T-helper 1 cell treated with Interleukin-12 subunit alpha and Interleukin-12 subunit beta and Interleukin-4 antibody, amounts not matched to agents 30 μg/mL and 1 μg/mL, for 36 hours (primary cell): ENCODE measurements at regions not wholly inside any gene's neighbourhood (a gene's known extent, or its start where the extent isn't known, plus 50 kb on each side); places are given as distances from the start of the nearest gene placed in this dataset.

Experiments
- H3K27ac Mint-ChIP-seq: one replicate; pipeline ENCODE4 v1.8.0; 2021; ENCODE audit warnings: mild to moderate bottlenecking, mixed read lengths
- H3K27me3 Mint-ChIP-seq: one replicate; pipeline ENCODE4 v1.8.0; 2021; ENCODE audit warnings: low read depth, mixed read lengths
- H3K36me3 Mint-ChIP-seq: one replicate; pipeline ENCODE4 v1.8.0; 2021; ENCODE audit warnings: low read depth, mixed read lengths
- H3K4me1 Mint-ChIP-seq: one replicate; pipeline ENCODE4 v1.8.0; 2021; ENCODE audit warnings: low read depth, mixed read lengths
- H3K4me3 Mint-ChIP-seq: one replicate; pipeline ENCODE4 v1.8.0; 2021; ENCODE audit warnings: mild to moderate bottlenecking, moderate library complexity, mixed read lengths
- H3K9me3 Mint-ChIP-seq: one replicate; pipeline ENCODE4 v1.8.0; 2021; ENCODE audit warnings: mixed read lengths

DNA sequence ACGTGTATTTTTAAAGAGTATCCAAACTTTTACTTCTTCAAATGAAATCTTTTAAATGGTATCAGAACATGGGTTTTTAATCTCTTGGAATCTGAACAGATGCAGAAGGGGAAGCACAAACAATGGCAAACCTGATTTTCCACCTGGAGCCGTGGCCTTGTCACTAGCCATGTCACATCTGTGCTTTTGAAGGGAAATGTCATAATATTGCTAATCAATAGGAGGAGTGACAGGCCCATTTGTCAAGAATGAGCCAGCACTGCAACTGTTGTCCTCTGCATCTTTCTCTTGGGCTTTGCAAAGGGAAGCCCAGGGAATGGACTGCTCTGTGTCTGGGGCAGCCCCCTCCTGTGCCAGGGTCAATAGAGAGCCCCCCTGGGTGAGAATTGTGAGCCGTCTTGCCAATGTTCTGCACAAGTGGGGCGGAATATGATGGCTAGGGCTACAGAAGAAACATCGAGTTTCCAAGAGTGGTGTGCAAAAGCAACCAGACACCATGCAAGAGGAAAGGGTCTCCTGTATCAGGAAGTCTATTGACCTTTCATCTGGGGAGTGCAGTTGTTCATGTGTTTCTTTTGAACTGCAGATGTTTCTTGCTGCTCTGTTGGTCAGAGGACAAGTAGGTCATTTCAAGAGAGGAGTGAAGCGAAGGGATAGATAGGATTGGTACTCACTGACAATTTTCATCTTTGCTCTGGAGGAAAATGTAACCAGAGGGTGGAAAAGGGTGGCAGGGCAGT, 181.8 kb upstream of the NPVF start:
- Mint-ChIP-seq H3K27ac (no peak overlapping the region), H3K36me3 (no peaks in the 10 kb centered on the region), H3K4me1 (no peaks in the 10 kb centered on the region), H3K4me3 (no peak overlapping the region), H3K9me3 (no peaks in the 10 kb centered on the region), H3K27me3 (peaks cover 3% of the 10 kb centered on the region)

DNA sequence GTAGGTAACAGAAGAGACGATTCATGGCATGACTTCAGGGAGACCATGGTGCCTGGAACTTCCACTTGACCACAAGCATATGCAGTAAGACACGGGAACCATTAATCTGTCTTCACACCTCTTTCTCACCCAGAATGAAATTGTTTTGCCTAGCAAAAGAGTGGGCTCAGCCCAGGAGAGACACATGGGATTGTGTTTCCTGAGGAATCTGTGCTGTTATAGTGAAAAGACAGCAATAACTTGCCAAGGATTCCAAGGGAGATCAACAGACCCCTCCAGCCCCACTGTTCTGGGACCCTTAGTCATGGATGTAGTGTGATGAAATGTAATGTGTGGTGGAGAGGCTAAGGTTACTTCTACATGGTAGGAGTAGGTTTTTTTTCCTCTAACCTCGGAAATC, 192.5 kb upstream of the NPVF start:
- Mint-ChIP-seq H3K27me3 (peaks cover 8% of the 10 kb centered on the region), H3K4me1 (no peaks in the 10 kb centered on the region), H3K36me3 (no peaks in the 10 kb centered on the region), H3K9me3 (no peaks in the 10 kb centered on the region), H3K4me3 (no peak overlapping the region), H3K27ac (no peak overlapping the region)

DNA sequence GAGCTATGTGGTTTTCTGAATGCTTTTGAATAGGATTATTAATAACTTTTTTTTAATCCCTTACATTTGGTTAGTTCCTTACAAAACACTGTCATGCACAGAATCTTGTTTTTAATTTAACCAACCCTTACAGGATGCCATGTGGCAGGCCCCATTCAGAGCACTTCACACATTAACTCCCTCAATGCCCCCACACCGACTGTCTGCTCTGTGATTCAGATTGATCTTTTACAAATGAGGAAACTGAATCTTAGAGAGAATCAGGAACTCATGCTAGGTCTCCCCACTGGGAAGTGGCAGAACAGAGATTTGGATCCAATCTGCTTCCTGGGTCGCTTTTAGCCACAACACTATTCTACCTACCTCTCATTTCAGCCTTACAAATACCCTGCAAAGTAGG, 195.8 kb upstream of the NPVF start:
- Mint-ChIP-seq H3K4me3 (no peak overlapping the region), H3K27ac (no peak overlapping the region), H3K36me3 (no peaks in the 10 kb centered on the region), H3K4me1 (no peaks in the 10 kb centered on the region), H3K9me3 (no peaks in the 10 kb centered on the region), H3K27me3 (peaks cover 10% of the 10 kb centered on the region)

DNA sequence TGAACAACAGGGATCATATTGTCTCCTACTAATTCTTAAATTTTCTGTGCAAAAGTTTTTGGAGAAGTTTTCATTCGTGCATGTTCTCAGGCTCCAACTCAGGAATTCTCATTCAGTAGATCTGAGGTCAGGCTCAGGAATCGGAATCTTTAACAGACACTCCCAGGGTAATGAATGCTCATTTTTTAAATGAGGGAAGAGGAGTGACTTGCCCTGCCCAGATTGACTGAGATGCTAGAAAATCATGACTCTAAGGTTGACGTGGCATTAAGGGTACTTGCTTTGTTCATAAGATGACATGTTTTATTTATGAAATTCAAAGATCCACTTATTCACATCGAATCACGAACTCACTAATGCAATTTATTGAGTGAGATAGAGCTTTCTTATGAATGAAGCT, 196.6 kb upstream of the NPVF start:
- H3K9me3 Mint-ChIP-seq: no peaks in the 10 kb centered on the region
- no peak overlapping the region for H3K27ac Mint-ChIP-seq
- no peaks in the 10 kb centered on the region for H3K36me3 Mint-ChIP-seq
- peaks cover 6% of the 10 kb centered on the region for H3K27me3 Mint-ChIP-seq
- H3K4me3 Mint-ChIP-seq: no peak overlapping the region
- H3K4me1 Mint-ChIP-seq: no peaks in the 10 kb centered on the region

DNA sequence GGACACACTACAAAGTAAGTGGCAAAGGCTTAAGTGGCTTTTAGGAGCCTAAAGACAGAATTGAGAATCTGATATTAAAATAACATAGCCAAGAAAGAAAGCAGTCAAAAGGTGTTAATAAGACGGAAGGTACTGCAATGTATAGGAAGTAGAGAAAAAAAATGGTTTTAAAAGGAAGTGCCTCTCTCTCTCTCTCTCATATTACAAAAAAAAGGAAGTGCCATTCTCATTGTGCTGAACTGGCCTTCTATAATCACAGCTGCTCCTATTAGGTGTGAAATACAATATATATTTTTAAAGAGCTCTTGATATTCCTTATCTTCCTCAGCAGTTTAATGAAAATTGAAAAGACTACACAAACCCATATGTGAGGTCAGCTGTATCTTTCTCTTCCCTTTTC, 199.4 kb upstream of the NPVF start:
- Mint-ChIP-seq H3K27ac (no peak overlapping the region), H3K9me3 (no peaks in the 10 kb centered on the region), H3K4me3 (no peak overlapping the region), H3K36me3 (no peaks in the 10 kb centered on the region), H3K4me1 (no peaks in the 10 kb centered on the region), H3K27me3 (peaks cover 6% of the 10 kb centered on the region)

DNA sequence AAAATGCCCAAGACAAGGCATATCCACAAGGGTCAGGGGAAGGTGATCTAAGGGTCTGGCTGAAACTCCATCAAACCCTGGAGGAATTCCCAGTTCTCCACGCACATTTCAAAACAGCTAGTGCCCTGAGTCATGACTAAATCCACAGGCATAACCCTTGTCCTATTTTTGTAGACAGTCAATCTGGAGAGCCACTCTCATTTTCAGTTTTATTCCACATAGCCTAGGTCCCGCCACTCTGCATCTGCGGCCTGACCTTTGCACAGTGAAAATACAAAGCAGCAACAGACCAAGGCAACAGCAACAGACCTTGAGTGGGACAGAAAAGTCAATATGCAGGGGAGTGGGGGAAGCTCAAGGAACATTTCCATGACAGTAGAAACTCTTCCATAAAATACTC, 201.4 kb upstream of the NPVF start:
- no peak overlapping the region for H3K4me3 Mint-ChIP-seq
- peaks cover 2% of the 10 kb centered on the region for H3K27me3 Mint-ChIP-seq
- H3K9me3 Mint-ChIP-seq: no peaks in the 10 kb centered on the region
- H3K36me3 Mint-ChIP-seq: no peaks in the 10 kb centered on the region
- H3K4me1 Mint-ChIP-seq: no peaks in the 10 kb centered on the region
- no peak overlapping the region for H3K27ac Mint-ChIP-seq

DNA sequence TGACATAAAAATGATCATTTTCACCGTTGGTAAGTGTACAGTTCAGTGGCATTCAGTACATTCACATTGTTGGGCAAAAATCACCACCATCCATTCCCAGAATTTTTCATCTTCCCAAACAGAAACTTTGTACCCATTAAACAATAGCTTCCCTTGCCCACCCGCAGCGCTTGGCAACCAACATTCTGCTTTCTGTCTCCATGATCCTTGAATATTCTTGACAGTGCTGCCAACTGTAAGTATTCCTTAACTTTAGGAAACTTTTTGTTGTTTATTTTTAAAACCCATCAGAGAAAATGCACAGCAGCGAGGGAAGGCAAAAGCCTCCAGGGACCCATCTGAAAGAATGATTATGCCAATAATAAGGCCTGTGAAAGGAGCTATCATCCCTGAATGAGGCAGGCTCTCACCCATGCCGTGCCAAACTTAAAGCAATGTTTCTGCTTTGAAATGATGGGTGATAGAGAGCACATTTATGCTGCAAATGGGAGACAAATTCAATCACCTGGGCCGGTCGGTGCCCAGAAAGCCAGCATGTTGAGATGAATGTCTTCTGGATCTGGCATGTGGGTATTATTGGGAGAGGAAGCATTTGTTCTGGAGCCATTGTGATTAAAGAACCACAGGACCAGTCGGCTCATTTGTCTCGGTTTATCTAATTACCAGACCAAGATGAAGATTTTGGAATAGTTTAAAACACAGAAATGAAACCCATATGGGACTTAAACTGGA, 202.1 kb upstream of the NPVF start:
- H3K27me3 Mint-ChIP-seq: peaks cover 2% of the 10 kb centered on the region
- no peaks in the 10 kb centered on the region for H3K4me1 Mint-ChIP-seq
- H3K9me3 Mint-ChIP-seq: no peaks in the 10 kb centered on the region
- no peak overlapping the region for H3K27ac Mint-ChIP-seq
- no peak overlapping the region for H3K4me3 Mint-ChIP-seq
- no peaks in the 10 kb centered on the region for H3K36me3 Mint-ChIP-seq

DNA sequence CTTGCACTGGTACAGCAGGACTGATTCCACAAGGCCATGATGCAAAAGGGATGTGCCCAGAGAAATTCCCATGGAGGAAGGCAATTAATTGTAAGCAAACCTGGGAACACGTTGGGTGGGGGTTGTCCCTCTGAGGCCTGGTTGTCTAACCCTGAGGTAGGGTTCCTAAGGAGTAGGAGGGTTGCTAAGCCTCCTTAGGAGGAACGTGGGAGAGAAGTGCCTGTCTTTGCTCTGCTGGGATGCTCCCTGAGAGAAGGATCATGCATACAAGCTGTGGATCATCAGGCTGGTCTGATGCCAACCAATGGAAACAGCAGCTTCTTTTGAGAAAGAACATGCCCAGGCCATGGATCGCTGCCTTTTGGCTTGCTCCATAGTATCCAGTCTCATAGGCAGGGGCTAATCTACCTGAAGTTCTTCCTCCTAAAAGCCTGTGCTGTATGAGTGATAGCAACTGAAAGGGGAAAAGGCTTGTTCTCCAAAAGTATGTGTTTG, 203.7 kb upstream of the NPVF start:
- H3K27me3 Mint-ChIP-seq: no peaks in the 10 kb centered on the region
- no peaks in the 10 kb centered on the region for H3K4me1 Mint-ChIP-seq
- H3K27ac Mint-ChIP-seq: no peak overlapping the region
- H3K36me3 Mint-ChIP-seq: no peaks in the 10 kb centered on the region
- no peaks in the 10 kb centered on the region for H3K9me3 Mint-ChIP-seq
- no peak overlapping the region for H3K4me3 Mint-ChIP-seq

DNA sequence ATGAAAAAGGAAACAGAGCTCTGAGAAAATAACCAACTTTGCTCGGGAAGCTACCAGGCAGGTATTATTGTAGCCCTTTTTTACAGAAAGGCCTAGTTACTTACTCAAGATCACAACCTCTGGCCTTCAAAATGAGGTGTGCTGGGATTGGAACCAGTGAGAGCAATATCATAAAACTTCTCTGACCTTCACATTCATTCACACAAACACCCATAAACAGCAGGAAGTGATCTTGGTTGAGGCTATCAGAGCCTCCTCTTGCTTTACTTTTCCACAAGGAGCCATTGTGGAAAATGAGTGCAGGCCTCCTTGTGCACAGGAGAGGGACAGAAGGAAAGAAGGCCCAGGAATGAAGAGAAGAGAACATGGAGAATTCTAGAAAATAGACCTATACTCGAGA, 204.5 kb upstream of the NPVF start:
- Mint-ChIP-seq H3K27ac (no peak overlapping the region), H3K27me3 (no peaks in the 10 kb centered on the region), H3K4me1 (no peaks in the 10 kb centered on the region), H3K9me3 (no peaks in the 10 kb centered on the region), H3K36me3 (no peaks in the 10 kb centered on the region), H3K4me3 (no peak overlapping the region)

DNA sequence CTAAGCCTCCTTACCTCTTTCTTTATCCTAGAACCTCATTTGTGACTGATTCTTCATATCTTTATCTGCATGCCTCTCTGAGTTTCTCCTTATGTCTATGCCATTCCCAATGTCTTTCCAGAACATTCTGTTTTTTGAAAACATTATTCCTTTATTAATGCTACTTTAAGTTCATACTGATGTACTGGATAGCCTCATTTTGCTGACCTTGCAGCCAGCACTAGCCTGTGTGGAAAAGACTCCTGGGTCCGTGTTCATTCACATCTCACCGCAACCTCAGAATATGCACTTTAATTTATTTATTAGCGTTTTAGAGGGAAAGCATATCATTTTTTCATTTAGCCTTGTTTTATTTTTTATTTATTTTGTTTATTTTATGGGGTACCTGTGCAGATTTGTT, 208.1 kb upstream of the NPVF start:
- Mint-ChIP-seq H3K4me1 (no peaks in the 10 kb centered on the region), H3K27me3 (no peaks in the 10 kb centered on the region), H3K36me3 (no peaks in the 10 kb centered on the region), H3K4me3 (no peak overlapping the region), H3K9me3 (peaks cover 13% of the 10 kb centered on the region), H3K27ac (no peak overlapping the region)

DNA sequence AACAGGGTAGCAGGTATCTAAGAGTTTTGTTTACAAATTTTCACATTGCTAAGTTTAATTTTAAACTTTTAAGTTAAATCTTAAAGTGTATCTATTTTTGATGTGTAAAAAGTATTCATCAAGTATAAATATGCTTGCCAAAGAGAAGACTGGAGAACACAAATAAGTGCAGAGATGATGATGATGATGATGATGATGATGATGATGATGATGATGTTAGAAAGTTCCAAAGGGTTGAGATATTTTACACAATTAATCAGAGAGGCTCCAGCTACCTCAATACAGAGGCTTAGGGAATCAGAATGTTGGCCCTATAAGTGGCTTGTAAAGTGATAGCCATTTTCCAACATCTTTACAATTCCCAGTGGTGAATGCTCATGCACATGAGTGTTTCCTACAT, 209.0 kb upstream of the NPVF start:
- Mint-ChIP-seq H3K4me1 (no peaks in the 10 kb centered on the region), H3K36me3 (no peaks in the 10 kb centered on the region), H3K9me3 (peaks cover 18% of the 10 kb centered on the region), H3K4me3 (no peak overlapping the region), H3K27ac (no peak overlapping the region), H3K27me3 (no peaks in the 10 kb centered on the region)

DNA sequence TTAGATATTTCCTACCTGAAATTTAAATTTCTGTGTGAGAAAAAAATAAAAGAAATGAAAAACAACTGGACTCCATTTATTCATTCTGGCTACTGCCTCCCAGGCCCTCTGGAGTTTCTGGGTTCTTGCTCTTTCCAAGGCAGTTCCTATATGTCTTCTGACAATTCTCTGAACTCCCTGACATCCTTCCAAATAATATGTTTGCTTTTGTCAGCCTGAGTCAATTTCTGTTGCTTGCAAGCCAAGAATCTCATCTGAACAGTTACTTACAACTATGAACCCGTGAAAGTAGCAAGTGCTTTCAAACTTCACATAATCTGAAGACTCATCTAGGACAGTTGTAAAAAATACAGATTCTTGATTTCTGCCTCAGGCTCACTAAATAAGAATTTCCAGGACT, 216.7 kb upstream of the NPVF start:
- no peak overlapping the region for H3K27ac Mint-ChIP-seq
- no peak overlapping the region for H3K4me3 Mint-ChIP-seq
- H3K4me1 Mint-ChIP-seq: no peaks in the 10 kb centered on the region
- peaks cover 36% of the 10 kb centered on the region for H3K9me3 Mint-ChIP-seq
- H3K36me3 Mint-ChIP-seq: no peaks in the 10 kb centered on the region
- H3K27me3 Mint-ChIP-seq: no peaks in the 10 kb centered on the region

DNA sequence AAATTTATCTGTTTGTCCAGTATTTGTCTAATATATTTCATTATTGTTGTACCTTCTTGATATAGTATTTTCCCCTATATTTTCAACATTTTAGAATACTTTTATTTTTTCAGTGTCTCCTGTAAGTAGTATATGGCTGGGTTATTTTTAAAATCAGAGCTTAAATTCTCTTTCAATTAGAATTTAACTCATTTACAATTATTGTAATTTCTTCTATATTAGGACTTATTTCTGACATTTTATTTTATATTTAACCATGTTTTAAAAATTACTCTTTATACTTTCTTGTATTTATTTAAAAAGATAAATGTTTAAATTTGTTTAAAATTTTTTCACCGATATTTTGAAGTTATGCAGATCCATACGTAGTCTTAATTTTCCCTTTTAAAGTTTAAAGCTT, 220.0 kb upstream of the NPVF start:
- no peaks in the 10 kb centered on the region for H3K36me3 Mint-ChIP-seq
- H3K27me3 Mint-ChIP-seq: no peaks in the 10 kb centered on the region

DNA sequence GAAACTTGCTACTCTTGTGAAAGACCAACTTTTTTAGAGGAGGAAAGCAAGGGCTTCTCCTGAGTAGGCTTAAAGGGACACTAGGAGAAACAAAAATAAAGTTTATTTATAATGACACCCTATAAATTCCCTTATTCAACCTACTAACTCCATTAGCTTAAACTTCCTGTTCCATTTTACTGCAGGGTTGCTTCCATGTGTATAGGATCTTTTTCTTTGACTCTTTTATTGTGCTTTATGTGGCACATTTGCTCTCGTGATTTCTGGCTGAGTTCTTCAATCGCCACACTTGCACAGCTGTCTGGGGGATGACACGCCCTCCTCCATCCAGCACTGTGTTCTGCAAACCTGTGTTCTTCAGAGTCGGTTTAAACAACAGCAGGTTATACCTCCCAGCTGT, 225.7 kb upstream of the NPVF start:
- no peak overlapping the region for H3K27ac Mint-ChIP-seq
- no peaks in the 10 kb centered on the region for H3K36me3 Mint-ChIP-seq
- no peaks in the 10 kb centered on the region for H3K27me3 Mint-ChIP-seq
- H3K4me3 Mint-ChIP-seq: no peak overlapping the region
- H3K9me3 Mint-ChIP-seq: no peaks in the 10 kb centered on the region
- H3K4me1 Mint-ChIP-seq: no peaks in the 10 kb centered on the region

More for the DNA sequence above, 220.0 kb upstream of the NPVF start:
- H3K27ac Mint-ChIP-seq: no peak overlapping the region
- no peak overlapping the region for H3K4me3 Mint-ChIP-seq
- no peaks in the 10 kb centered on the region for H3K4me1 Mint-ChIP-seq
- H3K9me3 Mint-ChIP-seq: peaks cover 10% of the 10 kb centered on the region

DNA sequence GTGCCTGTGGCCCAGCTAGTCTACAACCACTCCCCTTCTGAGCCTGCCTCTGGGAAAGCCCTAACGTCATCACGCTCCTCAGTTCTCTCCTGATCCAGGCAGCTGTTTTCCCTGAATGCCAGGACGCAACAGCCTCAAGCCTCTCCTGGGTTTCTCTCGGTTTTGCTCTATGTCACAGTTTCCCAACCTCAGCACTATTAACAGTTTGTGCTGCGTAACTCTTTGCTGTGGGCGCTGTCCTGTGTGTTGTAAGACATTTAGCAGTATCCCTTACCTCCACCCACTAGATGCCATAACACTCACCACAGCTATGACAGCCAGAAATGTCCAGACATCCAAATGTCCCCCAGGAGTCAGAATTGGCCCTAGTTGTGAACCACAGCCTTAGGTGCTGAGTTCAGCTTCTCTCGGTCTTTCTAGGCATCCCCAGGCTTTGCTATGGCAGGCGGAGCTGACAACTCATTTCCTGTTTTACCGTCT, 226.3 kb upstream of the NPVF start:
- H3K27me3 Mint-ChIP-seq: no peaks in the 10 kb centered on the region
- H3K4me3 Mint-ChIP-seq: no peak overlapping the region
- H3K36me3 Mint-ChIP-seq: no peaks in the 10 kb centered on the region
- H3K9me3 Mint-ChIP-seq: no peaks in the 10 kb centered on the region
- H3K27ac Mint-ChIP-seq: no peak overlapping the region
- H3K4me1 Mint-ChIP-seq: no peaks in the 10 kb centered on the region
